CD4-positive, alpha-beta T cell (primary cell): ENCODE measurements at regions not wholly inside any gene's neighbourhood (a gene's known extent, or its start where the extent isn't known, plus 50 kb on each side); places are given as distances from the start of the nearest gene placed in this dataset.

Source experiments
- ATAC-seq: fragments of 200-7000 bp; cut with Tn5 transposase; one replicate; pipeline ENCODE4 v1.10.0; 2022; ENCODE audit warnings: mild to moderate bottlenecking; ENCODE audit not compliant: poor library complexity
- CTCF ChIA-PET: fragments of 350-600 bp; sonication (Branson Sonifier 250); formaldehyde crosslinking; loops from one replicate; lab custom pipeline; 2021; ENCODE audit warnings: antibody characterized with exemption, inconsistent platforms; lab: Charles Lee
- POLR2A ChIA-PET: fragments of 350-600 bp; sonication (Branson Sonifier 250); formaldehyde crosslinking; loops from one replicate; lab custom pipeline; 2021; ENCODE audit warnings: antibody characterized with exemption, inconsistent platforms; lab: Charles Lee
- DNase-seq, 14 experiments: peaks; one replicate each; pipeline ENCODE4 v3.0.0-alpha.2; 2013 to 2020; ENCODE audit warnings: mixed read lengths in 2 of 14
- H3K27ac ChIP-seq, 2 donors: one replicate each; pipeline versions ENCODE4 v1.5.1 to v1.7.0; 2013; ENCODE audit warnings: low read length in 2 of 2, low read depth in 1 of 2, mild to moderate bottlenecking in 1 of 2
- H3K27me3 ChIP-seq, 2 experiments: 1 replicate in 1 of 2; 2 replicates in 1 of 2; pipeline versions ENCODE4 v1.6.1 to v1.7.0; 2013; ENCODE audit warnings: low read length in 2 of 2, control low read depth in 1 of 2, mild to moderate bottlenecking in 1 of 2, moderate library complexity in 1 of 2; ENCODE audit not compliant: insufficient read depth in 2 of 2, control insufficient read depth in 1 of 2
- H3K36me3 ChIP-seq: one replicate; pipeline ENCODE4 v1.6.1; 2013; ENCODE audit warnings: low read length, control low read depth; ENCODE audit not compliant: insufficient read depth
- H3K4me1 ChIP-seq: one replicate; pipeline ENCODE4 v1.6.1; 2013; ENCODE audit warnings: low read length, control low read depth; ENCODE audit not compliant: insufficient read depth
- H3K4me3 ChIP-seq: one replicate; pipeline ENCODE4 v1.5.1; 2013; ENCODE audit warnings: mild to moderate bottlenecking, low read length, moderate library complexity
- H3K9me3 ChIP-seq, 2 experiments: 1 replicate in 1 of 2; 2 replicates in 1 of 2; pipeline versions ENCODE4 v1.6.1 to v1.7.0; 2013; ENCODE audit warnings: low read length in 2 of 2, mild to moderate bottlenecking in 2 of 2, control low read depth in 1 of 2, moderate library complexity in 1 of 2; ENCODE audit not compliant: control insufficient read depth in 1 of 2, insufficient read depth in 1 of 2
- H3K27ac Mint-ChIP-seq: one replicate; pipeline ENCODE4 v1.8.0; 2020; ENCODE audit warnings: mixed read lengths
- H3K27me3 Mint-ChIP-seq: one replicate; pipeline ENCODE4 v1.8.0; 2021; ENCODE audit warnings: mixed read lengths
- H3K36me3 Mint-ChIP-seq: one replicate; pipeline ENCODE4 v1.8.0; 2021; ENCODE audit warnings: low read depth, mixed read lengths
- H3K4me1 Mint-ChIP-seq: one replicate; pipeline ENCODE4 v1.8.0; 2021; ENCODE audit warnings: low read depth, mixed read lengths
- H3K4me3 Mint-ChIP-seq: one replicate; pipeline ENCODE4 v1.8.0; 2020; ENCODE audit warnings: mild to moderate bottlenecking, mixed read lengths
- H3K9me3 Mint-ChIP-seq: one replicate; pipeline ENCODE4 v1.8.0; 2020; ENCODE audit warnings: mixed read lengths
- intact Hi-C, 2 experiments: fragments of 100-400 bp; cut with DNase I in 1 of 2; cut with micrococcal nuclease in 1 of 2; formaldehyde crosslinking; loops; one replicate each; pipeline versions ENCODE4 v1.15.1 to v1.9.0; 2023 to 2025; cut with DNase I, micrococcal nuclease
- TF ChIP-seq, protein P1 (sequence below): fragments of 200-600 bp; IDR thresholded peaks from one replicate; pipeline ENCODE4 v1.8.0; 2022; ENCODE audit warnings: antibody characterized with exemption, mild to moderate bottlenecking

DNA sequence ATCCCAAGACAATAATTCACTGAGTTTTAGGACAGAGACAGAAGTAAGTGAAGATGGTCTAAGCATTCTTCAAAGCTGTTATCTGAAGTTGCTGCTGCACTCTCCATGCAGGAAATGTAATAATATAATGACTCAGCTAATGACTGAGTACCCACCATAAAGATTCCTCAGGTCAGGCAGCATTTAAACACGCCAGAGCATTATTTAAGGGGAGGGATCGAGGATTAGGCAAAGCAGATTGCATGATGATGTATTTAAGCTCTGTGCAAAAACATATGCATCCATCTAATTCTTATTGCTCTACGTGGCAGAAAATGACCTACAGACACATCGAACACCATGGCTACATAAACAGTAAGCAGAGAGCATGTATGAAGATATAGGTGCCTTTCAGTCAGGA is 216.4 kb downstream of the UNC5CL start:
- Mint-ChIP-seq H3K27me3 (peaks cover 5% of the 10 kb centered on the region), H3K27ac (no peak overlapping the region), H3K36me3 (no peaks in the 10 kb centered on the region), H3K4me1 (no peaks in the 10 kb centered on the region), H3K4me3 (no peak overlapping the region), H3K9me3 (no peaks in the 10 kb centered on the region)
- Histone ChIP-seq H3K27me3 (peaks cover 3 to 8% of the 10 kb centered on the region in 2 experiments), H3K27ac (no peak overlapping the region), H3K4me3 (no peak overlapping the region), H3K9me3 (no peaks in the 10 kb centered on the region), H3K36me3 (no peaks in the 10 kb centered on the region), H3K4me1 (no peaks in the 10 kb centered on the region)
- intact Hi-C loops: loop anchor here in 1 of 2 experiments (5.0 kb wide), 1 partner anchor 495 kb away; no protein-coding TSS in a partner anchor
- TF ChIP-seq, protein P1, sequence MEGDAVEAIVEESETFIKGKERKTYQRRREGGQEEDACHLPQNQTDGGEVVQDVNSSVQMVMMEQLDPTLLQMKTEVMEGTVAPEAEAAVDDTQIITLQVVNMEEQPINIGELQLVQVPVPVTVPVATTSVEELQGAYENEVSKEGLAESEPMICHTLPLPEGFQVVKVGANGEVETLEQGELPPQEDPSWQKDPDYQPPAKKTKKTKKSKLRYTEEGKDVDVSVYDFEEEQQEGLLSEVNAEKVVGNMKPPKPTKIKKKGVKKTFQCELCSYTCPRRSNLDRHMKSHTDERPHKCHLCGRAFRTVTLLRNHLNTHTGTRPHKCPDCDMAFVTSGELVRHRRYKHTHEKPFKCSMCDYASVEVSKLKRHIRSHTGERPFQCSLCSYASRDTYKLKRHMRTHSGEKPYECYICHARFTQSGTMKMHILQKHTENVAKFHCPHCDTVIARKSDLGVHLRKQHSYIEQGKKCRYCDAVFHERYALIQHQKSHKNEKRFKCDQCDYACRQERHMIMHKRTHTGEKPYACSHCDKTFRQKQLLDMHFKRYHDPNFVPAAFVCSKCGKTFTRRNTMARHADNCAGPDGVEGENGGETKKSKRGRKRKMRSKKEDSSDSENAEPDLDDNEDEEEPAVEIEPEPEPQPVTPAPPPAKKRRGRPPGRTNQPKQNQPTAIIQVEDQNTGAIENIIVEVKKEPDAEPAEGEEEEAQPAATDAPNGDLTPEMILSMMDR: no peak
- POLR2A ChIA-PET: no interaction called here
- CTCF ChIA-PET: no interaction called here
- DNase-seq: no peak
- ATAC-seq: no peak

DNA sequence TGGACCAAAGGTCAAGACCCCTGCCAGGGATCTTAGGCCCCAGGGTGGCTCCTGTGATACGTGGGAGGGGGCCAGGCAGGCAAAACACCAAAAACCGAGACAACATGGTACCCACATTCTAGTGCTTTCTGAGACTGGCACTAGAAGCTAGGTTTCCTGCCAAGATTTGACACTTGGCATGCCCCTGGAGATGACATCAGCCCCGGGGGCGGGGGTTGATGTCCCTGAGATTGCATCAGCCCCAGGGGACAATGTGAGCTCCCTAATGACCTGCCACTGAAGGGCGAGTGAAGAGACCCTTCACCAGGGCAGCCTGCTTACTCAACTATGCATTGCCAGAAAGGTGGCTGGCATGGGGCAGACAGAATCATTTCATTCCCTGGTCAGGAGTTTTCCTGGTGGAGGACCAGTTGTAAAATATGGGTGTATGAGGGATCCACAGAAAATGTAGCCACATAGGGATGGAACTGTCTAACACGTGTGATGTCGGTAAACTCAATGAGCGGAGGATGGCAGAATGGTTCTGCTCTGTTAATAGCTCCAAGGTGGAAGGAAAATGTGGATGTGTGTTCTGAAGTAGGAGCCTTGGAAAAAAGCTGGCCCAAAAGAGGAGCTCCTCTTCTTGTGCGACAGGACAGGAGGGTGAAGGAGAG is 219.7 kb downstream of the UNC5CL start:
- H3K27me3 Mint-ChIP-seq: peaks cover 2% of the 10 kb centered on the region
- no peaks in the 10 kb centered on the region for H3K9me3 Mint-ChIP-seq
- no peak overlapping the region for H3K4me3 Mint-ChIP-seq
- CTCF ChIA-PET: no interaction called here
- Histone ChIP-seq H3K27me3 (peaks cover 3 to 8% of the 10 kb centered on the region in 2 experiments), H3K27ac (no peak overlapping the region), H3K9me3 (peaks cover 0 to 4% of the 10 kb centered on the region in 2 experiments), H3K36me3 (no peaks in the 10 kb centered on the region), H3K4me3 (no peak overlapping the region), H3K4me1 (no peaks in the 10 kb centered on the region)
- ATAC-seq (no peak), DNase-seq (no peak)
- H3K27ac Mint-ChIP-seq: no peak overlapping the region
- H3K4me1 Mint-ChIP-seq: no peaks in the 10 kb centered on the region
- TF ChIP-seq, protein P1: no peak
- intact Hi-C loops: no loop called here
- POLR2A ChIA-PET: interaction anchor here (0.5 kb wide), 1 partner anchor 644 kb away, joined by 4 read pairs; no protein-coding TSS in a partner anchor
- no peaks in the 10 kb centered on the region for H3K36me3 Mint-ChIP-seq

DNA sequence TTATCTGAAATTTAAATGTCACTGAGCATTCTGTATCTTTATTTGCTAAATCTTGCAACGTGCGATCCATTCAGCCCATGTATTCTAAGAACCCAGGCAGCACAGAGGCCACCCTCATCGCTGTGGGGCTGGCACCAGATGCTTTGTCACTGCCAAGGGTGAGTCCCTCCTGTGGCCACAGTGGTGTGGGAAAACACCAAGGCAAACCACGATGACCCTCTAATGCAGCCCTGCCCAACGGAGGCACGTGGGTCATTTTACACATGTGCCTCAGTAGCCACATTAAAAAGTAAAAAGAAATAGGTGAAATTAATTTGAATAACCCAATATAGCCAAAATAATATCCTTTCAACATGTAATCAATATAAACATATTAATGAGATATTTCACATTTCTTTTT is 221.7 kb downstream of the UNC5CL start:
- H3K27me3 ChIP-seq: peaks cover 3 to 8% of the 10 kb centered on the region in 2 experiments
- H3K27ac ChIP-seq: no peak overlapping the region
- H3K36me3 Mint-ChIP-seq: no peaks in the 10 kb centered on the region
- no peaks in the 10 kb centered on the region for H3K27me3 Mint-ChIP-seq
- ATAC-seq (no peak), DNase-seq (no peak)
- no peaks in the 10 kb centered on the region for H3K4me1 Mint-ChIP-seq
- peaks cover 0 to 4% of the 10 kb centered on the region in 2 experiments for H3K9me3 ChIP-seq
- TF ChIP-seq, protein P1: no peak
- no peaks in the 10 kb centered on the region for H3K9me3 Mint-ChIP-seq
- intact Hi-C loops: no loop called here
- CTCF ChIA-PET: no interaction called here
- H3K4me1 ChIP-seq: no peaks in the 10 kb centered on the region
- H3K4me3 ChIP-seq: no peak overlapping the region
- no peak overlapping the region for H3K27ac Mint-ChIP-seq
- no peak overlapping the region for H3K4me3 Mint-ChIP-seq
- no peaks in the 10 kb centered on the region for H3K36me3 ChIP-seq
- POLR2A ChIA-PET: no interaction called here
